ENCODE measurements at regions not wholly inside any gene's neighbourhood (a gene's known extent, or its start where the extent isn't known, plus 50 kb on each side); places are given as distances from the start of the nearest gene placed in this dataset.
"Not testable (repeated sequence)": the region's sequence is repeated elsewhere in the genome, so short reads cannot be mapped to it uniquely, and the experiment has no call there.

GRCh38 chr1:73194965-73195364 is 912.6 kb upstream of the NEGR1 start:
- no peak for DNase-seq

- DNase-seq: not testable (repeated sequence)
Observed at GRCh38 chr1:73183581-73183980, 901.2 kb upstream of the NEGR1 start.

- no peak for DNase-seq
Observed at GRCh38 chr1:73181190-73181540, 898.8 kb upstream of the NEGR1 start.

- no peak for DNase-seq
Observed at GRCh38 chr1:73180397-73181189, 898.3 kb upstream of the NEGR1 start.

- DNase-seq: no peak
Observed at GRCh38 chr1:73176902-73177301, 894.6 kb upstream of the NEGR1 start.

- no peak for DNase-seq
Observed at GRCh38 chr1:73167009-73167657, 884.8 kb upstream of the NEGR1 start.

- DNase-seq: no peak
Observed at GRCh38 chr1:73162564-73162963, 880.2 kb upstream of the NEGR1 start.

- DNase-seq: no peak
Observed at GRCh38 chr1:73161418-73161817, 879.1 kb upstream of the NEGR1 start.

- no peak for DNase-seq
Observed at GRCh38 chr1:73160759-73161158, 878.4 kb upstream of the NEGR1 start.

GRCh38 chr1:73144311-73144710 is 862.0 kb upstream of the NEGR1 start:
- no peak for DNase-seq

- no peak for DNase-seq
Observed at GRCh38 chr1:73136975-73137374, 854.6 kb upstream of the NEGR1 start.

GRCh38 chr1:73106931-73107330 is 824.6 kb upstream of the NEGR1 start:
- no peak for DNase-seq

GRCh38 chr1:73105755-73106154 is 823.4 kb upstream of the NEGR1 start:
- no peak for DNase-seq

- no peak for DNase-seq
Observed at GRCh38 chr1:73104749-73105148, 822.4 kb upstream of the NEGR1 start.

- DNase-seq: no peak
Observed at GRCh38 chr1:73100216-73100615, 817.9 kb upstream of the NEGR1 start.

GRCh38 chr1:73097917-73098316 is 815.6 kb upstream of the NEGR1 start:
- DNase-seq: no peak

GRCh38 chr1:73096841-73097240 is 814.5 kb upstream of the NEGR1 start:
- DNase-seq: no peak

- no peak for DNase-seq
Observed at GRCh38 chr1:73092383-73092782, 810.0 kb upstream of the NEGR1 start.

- peak; percentile 10 for DNase-seq
Observed at GRCh38 chr1:73066866-73067265, 784.5 kb upstream of the NEGR1 start.

- DNase-seq: peak; percentile 88
Observed at GRCh38 chr1:73065339-73066041, 783.2 kb upstream of the NEGR1 start.

GRCh38 chr1:73056826-73057225 is 774.5 kb upstream of the NEGR1 start:
- no peak for DNase-seq

GRCh38 chr1:73044241-73045036 is 762.1 kb upstream of the NEGR1 start:
- DNase-seq: no peak

- DNase-seq: no peak
Observed at GRCh38 chr1:73042403-73042802, 760.1 kb upstream of the NEGR1 start.
